ENCODE measurements at regions not wholly inside any gene's neighbourhood (a gene's known extent, or its start where the extent isn't known, plus 50 kb on each side); places are given as distances from the start of the nearest gene placed in this dataset.
"Not testable (repeated sequence)": the region's sequence is repeated elsewhere in the genome, so short reads cannot be mapped to it uniquely, and the experiment has no call there.

GRCh38 chr3:191518861-191519260 is 57.9 kb downstream of the PYDC2 start:
- DNase-seq: no peak

DNA sequence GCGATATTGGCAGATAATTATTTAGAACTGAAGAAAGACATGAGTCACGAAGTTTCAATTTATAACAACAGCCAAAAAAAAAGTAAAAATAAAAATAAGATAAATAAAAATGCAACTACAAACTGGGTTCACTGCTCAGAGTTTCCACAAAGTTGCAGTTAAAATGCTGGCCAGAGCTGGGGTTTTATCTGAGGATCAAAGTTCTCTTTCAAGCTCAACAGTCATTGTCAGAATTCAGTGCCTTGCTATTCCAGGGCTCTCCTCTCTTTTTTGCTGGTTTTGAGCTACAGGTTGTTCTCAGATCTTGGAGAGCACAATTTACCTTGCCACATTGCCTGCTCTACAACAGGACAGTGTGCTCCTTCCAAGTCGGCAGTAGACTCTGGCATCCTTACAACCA is 60.1 kb downstream of the PYDC2 start:
- no peak for DNase-seq

DNA sequence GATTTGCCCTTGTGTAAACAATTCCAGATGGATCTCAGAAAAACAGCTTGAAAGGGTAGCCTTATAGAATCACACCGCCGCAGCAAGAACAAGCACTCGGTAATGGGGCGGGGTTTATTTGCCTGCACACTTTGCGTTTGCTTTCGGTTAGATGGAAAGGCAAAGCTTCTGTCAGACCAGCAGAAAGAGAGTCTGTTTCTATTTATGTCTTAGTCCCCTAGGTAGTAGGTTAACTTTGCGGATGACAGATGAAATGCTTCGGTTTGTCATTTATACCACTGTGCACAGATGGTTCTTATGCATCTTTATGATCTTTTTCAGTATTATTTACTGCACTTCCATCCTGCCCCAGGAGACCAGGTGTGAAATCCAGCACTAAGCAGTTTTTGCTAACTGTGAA is 62.2 kb downstream of the PYDC2 start:
- DNase-seq: peak; percentile 7

DNA sequence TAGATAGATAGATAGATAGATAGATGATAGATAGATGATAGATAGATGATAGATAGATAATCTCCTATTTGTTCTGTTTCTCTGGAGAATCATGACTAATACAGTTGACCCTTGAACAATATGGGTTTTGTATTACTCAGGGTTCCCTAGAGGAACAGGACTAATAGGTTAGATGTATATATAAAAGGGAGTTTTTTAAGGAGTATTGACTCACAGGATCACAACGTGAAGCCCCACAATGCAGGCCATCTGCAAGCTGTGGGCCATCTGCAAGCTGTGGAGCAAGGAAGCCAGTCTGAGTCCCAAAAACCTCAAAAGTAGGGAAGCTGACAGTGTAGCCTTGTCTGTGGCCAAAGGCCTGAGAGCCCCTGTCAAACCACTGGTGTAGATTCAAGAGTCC is 67.6 kb downstream of the PYDC2 start:
- no peak for DNase-seq

DNA sequence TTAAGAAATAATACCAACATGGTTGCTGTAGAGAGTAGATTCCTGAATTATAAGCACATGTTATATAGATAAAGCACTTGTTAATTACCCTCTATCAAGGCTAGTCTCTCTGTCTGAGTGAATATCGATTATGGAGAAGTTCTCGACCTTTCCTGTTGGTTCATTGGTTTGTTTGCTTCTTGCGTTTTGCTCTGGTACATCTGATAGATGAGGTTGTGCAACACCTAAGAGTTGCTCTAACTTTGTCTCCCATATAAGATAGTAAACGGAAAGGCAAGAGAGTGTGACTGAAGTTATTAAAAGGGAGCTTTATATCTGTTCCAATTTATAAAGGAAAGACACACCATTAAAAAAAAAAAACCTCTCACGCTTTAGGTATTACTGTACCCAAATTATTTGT is 69.0 kb downstream of the PYDC2 start:
- no peak for DNase-seq

DNA sequence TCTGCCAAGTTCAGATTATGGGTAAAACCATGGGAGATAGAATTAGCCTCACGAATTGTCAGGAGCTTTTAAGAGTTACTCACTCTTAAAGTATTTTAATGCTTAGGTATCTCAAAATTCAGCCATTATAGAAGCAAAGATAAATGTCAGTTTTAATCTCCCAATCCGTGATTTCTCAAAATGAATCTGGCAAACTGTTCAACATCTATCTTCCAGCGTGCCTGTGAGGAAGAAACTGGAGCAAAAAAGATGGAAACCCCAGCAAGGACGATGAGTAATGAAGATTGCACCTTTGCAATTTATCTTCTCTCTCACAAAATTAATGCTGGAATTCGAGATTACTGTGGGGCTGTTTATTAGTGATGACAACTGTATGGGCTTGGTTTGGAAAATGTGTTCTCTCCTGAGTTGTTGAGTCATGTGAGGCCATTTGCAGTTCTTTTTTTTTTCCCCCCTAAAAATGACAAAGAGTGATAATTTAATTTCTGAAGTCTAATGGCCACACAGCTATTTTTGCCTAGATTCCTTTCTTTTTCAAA is 70.5 kb downstream of the PYDC2 start:
- DNase-seq: no peak

DNA sequence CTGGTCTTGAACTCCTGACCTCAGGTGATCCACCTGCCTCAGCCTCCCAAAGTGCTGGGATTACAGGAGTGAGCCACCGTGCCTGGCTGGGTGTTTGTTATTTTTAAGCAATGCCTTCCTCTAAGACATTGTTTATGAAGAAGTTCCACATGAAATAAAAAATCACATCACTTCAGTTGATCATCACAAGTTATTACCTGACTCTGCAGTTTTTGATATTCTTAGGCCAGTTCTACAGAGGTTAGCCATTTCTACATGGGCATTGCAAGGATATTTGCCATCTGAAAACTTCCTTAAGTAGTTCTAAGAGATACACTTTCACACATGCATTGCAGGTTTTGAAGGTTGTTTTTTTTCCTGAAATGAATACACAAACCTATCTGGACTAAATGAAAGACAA is 82.1 kb downstream of the PYDC2 start:
- DNase-seq: no peak

GRCh38 chr3:191543897-191544296 is 82.9 kb downstream of the PYDC2 start:
- no peak for DNase-seq

DNA sequence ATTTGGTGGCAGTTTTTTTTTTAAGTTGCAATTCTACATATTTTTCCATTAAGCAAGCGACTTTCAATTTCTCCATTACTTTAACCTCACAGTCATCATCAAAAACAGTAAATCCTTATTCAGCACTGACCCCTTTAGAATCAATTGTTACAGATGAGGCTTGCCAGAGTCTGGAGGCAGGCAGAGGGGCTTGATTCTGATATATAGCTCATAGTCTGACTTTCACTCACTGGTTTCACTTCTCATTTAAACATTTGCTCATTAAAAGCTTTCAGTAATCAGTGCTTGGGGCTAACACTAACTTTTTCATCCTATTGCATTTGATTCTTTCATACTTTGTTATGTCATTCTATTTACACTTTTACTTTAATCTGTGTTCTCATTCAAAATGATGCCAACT is 88.4 kb downstream of the PYDC2 start:
- DNase-seq: no peak

DNA sequence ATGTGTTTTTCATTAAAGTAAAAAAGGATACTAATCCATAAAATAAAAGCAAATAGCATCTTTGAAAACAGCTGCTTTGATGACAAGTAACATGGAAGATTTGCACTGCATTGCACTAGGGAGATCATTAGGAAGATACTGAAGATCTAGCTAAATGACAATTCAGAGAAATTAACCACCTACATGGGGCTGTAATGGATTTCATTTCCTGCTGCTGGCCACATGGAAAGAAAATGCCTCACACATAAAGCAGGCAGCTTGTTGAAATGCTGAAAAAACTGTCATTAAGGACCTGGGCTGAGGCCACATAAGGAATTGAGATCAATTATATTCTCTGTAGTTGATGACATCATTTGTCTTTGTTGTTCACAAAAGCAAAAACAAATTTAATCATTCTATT is 94.1 kb downstream of the PYDC2 start:
- no peak for DNase-seq

DNA sequence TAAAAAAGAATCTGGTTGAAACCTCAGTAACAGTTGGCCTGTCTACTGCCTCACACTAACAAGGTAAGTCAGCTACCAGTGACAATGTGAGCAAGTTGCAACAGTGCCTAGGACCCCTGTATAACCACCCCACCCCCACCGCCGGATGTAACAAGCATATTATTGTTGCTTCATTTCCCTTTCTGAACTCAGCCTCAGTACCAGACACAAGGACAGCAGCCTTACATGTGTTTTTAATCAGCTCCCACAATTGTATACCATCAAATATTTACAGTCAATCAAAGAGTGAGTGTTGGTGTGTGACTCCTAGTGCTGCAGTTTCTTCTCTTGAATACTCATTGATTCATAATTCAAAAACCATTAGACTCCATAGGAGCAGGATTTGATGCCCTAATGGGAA is 96.4 kb downstream of the PYDC2 start:
- no peak for DNase-seq

GRCh38 chr3:191563722-191564121 is 102.8 kb downstream of the PYDC2 start:
- DNase-seq: no peak

GRCh38 chr3:191566469-191566868 is 105.5 kb downstream of the PYDC2 start:
- no peak for DNase-seq

DNA sequence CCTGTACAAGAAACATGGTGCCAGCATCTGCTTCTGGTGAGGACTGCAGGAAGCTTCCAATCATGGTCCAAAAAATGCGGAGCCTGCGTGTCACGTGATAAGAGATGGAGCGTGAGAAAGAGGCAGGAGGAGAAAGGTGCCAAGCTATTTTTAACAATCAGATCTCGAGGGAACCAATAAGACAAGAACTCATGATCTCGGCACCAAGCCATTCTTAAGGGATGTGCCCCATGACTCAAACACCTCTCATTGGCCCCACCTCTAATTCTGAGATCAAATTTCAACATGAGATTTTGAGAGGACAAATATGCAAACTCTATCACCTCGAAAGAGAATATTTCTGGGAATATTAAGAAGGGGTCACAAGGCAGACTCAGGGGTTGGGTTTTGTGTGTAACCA is 107.2 kb downstream of the PYDC2 start:
- no peak for DNase-seq

DNA sequence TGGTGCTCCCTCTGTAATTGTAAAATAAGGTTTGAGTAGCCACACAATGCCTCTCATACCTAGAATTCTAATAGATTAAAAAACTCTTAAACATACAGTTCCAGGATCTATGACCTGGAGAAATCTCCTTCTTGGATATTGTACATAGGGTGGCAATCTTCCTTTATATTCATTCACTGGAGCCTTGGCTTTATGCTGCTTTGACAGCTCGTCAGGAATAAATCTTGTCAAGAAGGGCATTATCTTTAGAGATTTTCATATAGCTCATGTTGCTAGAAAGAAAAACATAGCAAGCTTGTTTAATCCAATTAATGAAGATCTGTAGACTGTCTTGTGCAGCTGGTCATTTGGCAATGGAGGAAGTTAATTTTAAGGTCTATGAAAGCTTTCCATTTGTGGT is 131.1 kb downstream of the PYDC2 start:
- no peak for DNase-seq

DNA sequence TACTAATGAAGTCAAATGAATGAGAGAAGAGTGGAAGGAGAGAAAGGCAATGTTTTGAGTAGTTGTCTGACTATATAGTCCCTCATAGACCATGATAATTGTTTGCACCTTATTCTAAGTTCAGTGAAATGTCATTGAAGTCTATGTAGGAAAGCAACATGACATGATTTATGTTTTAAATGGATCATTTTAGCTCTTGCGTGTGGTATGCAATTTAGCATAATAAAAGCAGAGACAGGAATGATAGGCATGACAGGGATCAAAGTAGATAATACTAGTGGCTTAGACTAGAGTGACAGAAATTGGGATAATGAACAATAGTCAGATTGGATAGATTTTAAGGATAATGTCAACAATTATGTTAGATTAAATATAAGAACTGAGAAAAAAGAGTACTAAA is 132.5 kb downstream of the PYDC2 start:
- no peak for DNase-seq

GRCh38 chr3:191615511-191615910 is 154.5 kb downstream of the PYDC2 start:
- DNase-seq: not testable (repeated sequence)

- DNase-seq: no peak
These were observed 163.3 kb downstream of the PYDC2 start for GRCh38 chr3:191624299-191624698.

DNA sequence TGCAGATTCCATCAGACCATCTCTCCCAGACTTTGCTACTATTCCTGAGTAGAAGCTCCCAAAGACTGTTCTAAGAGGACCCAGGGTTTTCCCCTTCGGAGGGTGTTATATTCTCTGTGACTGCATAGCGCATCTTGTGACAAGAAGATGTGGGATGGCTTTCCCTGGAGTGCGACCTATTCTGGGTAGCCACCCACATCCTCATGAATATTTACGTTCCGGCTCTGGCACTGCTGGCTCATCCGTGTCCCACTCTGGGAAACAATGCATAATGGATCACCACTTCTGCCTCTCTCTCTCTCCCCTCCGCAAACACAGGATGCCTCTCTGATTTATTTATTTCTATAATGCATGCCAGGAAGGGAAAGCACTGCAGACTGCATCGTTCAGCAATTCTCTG is 166.1 kb downstream of the PYDC2 start:
- no peak for DNase-seq

GRCh38 chr3:191628571-191628970 is 167.6 kb downstream of the PYDC2 start:
- no peak for DNase-seq

DNA sequence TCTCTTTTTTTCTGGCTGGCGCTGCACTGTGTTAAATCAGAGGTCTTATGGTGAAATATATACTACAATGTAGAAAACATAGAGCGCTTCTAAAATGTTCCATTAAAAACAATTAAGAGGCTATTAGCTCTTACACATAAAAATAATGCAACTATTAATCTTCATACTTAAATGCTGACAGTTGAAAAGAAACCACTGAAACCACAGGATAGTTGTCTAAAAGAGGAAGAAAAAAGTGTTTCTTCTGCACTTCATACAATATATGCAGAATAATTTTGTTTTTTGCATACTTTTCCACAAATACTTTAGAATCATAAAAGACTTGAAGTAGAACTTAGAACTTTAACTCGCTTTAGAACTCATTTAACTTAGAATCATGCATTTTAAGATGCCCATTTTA is 170.5 kb downstream of the PYDC2 start:
- no peak for DNase-seq

DNA sequence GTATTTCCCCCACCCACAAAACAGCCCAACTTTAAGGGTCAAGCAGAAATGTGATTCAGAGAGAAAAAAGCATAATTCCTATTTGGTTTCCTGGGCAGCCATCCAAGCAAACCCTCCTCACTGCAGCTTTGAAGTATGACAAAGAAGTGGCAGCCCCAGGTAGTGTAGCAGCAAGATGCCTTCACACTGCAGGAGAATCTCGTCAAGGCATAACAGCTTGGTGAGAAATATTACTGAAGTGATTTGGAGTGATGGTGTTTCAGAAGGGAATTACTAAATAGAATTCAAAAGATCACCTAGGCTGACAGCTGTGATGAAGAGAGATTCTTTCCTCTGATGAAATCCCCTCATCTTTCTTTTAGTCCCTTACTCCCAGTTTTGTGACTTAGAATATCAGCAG is 173.9 kb downstream of the PYDC2 start:
- no peak for DNase-seq

GRCh38 chr3:191637611-191638010 is 176.6 kb downstream of the PYDC2 start:
- no peak for DNase-seq

DNA sequence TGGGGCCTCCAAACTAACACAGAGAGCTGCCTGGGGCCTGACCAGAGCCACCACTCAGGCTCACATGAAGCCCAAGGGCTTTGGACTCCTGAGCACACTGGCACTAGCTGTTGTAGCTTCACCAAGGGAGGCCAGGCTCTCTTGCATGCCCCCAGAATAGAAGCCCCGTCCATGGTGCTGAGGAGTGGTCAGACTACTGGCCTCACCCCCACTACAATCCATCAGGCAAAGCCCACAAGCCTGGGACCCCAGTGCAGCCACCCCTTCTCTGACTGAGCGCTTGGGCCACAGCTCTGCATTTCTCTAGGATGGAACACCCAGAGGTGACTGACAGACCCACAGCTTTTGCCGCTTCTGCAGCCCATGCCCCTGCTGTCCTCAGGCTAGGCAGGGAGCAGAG is 180.8 kb downstream of the PYDC2 start:
- DNase-seq: no peak

DNA sequence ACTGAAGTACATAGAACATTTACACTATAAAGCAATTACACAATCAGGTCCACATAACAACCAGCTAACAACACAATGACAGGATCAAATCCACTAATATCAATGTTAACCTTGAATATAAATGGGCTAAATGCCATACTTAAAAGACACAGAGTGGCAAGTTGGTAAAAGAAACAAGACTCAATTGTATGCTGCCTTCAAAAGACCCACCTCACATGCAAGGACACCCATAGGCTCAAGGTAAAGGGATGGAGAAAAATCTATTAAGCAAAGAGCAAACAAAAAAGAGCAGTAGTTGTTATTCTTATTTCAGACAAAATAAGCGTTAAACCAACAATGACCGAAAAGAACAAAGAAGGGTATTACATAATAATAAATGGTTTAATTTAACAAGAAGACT is 183.3 kb downstream of the PYDC2 start:
- no peak for DNase-seq
